CD4-positive, alpha-beta T cell (primary cell): ENCODE measurements at regions not wholly inside any gene's neighbourhood (a gene's known extent, or its start where the extent isn't known, plus 50 kb on each side); places are given as distances from the start of the nearest gene placed in this dataset.

Source experiments
- ATAC-seq: fragments of 200-7000 bp; cut with Tn5 transposase; one replicate; pipeline ENCODE4 v1.10.0; 2022; ENCODE audit warnings: mild to moderate bottlenecking; ENCODE audit not compliant: poor library complexity
- CTCF ChIA-PET: fragments of 350-600 bp; sonication (Branson Sonifier 250); formaldehyde crosslinking; loops from one replicate; lab custom pipeline; 2021; ENCODE audit warnings: antibody characterized with exemption, inconsistent platforms; lab: Charles Lee
- POLR2A ChIA-PET: fragments of 350-600 bp; sonication (Branson Sonifier 250); formaldehyde crosslinking; loops from one replicate; lab custom pipeline; 2021; ENCODE audit warnings: antibody characterized with exemption, inconsistent platforms; lab: Charles Lee
- DNase-seq, 14 experiments: peaks; one replicate each; pipeline ENCODE4 v3.0.0-alpha.2; 2013 to 2020; ENCODE audit warnings: mixed read lengths in 2 of 14
- H3K27ac ChIP-seq, 2 donors: one replicate each; pipeline versions ENCODE4 v1.5.1 to v1.7.0; 2013; ENCODE audit warnings: low read length in 2 of 2, low read depth in 1 of 2, mild to moderate bottlenecking in 1 of 2
- H3K27me3 ChIP-seq, 2 experiments: 1 replicate in 1 of 2; 2 replicates in 1 of 2; pipeline versions ENCODE4 v1.6.1 to v1.7.0; 2013; ENCODE audit warnings: low read length in 2 of 2, control low read depth in 1 of 2, mild to moderate bottlenecking in 1 of 2, moderate library complexity in 1 of 2; ENCODE audit not compliant: insufficient read depth in 2 of 2, control insufficient read depth in 1 of 2
- H3K36me3 ChIP-seq: one replicate; pipeline ENCODE4 v1.6.1; 2013; ENCODE audit warnings: low read length, control low read depth; ENCODE audit not compliant: insufficient read depth
- H3K4me1 ChIP-seq: one replicate; pipeline ENCODE4 v1.6.1; 2013; ENCODE audit warnings: low read length, control low read depth; ENCODE audit not compliant: insufficient read depth
- H3K4me3 ChIP-seq: one replicate; pipeline ENCODE4 v1.5.1; 2013; ENCODE audit warnings: mild to moderate bottlenecking, low read length, moderate library complexity
- H3K9me3 ChIP-seq, 2 experiments: 1 replicate in 1 of 2; 2 replicates in 1 of 2; pipeline versions ENCODE4 v1.6.1 to v1.7.0; 2013; ENCODE audit warnings: low read length in 2 of 2, mild to moderate bottlenecking in 2 of 2, control low read depth in 1 of 2, moderate library complexity in 1 of 2; ENCODE audit not compliant: control insufficient read depth in 1 of 2, insufficient read depth in 1 of 2
- H3K27ac Mint-ChIP-seq: one replicate; pipeline ENCODE4 v1.8.0; 2020; ENCODE audit warnings: mixed read lengths
- H3K27me3 Mint-ChIP-seq: one replicate; pipeline ENCODE4 v1.8.0; 2021; ENCODE audit warnings: mixed read lengths
- H3K36me3 Mint-ChIP-seq: one replicate; pipeline ENCODE4 v1.8.0; 2021; ENCODE audit warnings: low read depth, mixed read lengths
- H3K4me1 Mint-ChIP-seq: one replicate; pipeline ENCODE4 v1.8.0; 2021; ENCODE audit warnings: low read depth, mixed read lengths
- H3K4me3 Mint-ChIP-seq: one replicate; pipeline ENCODE4 v1.8.0; 2020; ENCODE audit warnings: mild to moderate bottlenecking, mixed read lengths
- H3K9me3 Mint-ChIP-seq: one replicate; pipeline ENCODE4 v1.8.0; 2020; ENCODE audit warnings: mixed read lengths
- intact Hi-C, 2 experiments: fragments of 100-400 bp; cut with DNase I in 1 of 2; cut with micrococcal nuclease in 1 of 2; formaldehyde crosslinking; loops; one replicate each; pipeline versions ENCODE4 v1.15.1 to v1.9.0; 2023 to 2025; cut with DNase I, micrococcal nuclease
- TF ChIP-seq, protein P1 (sequence below): fragments of 200-600 bp; IDR thresholded peaks from one replicate; pipeline ENCODE4 v1.8.0; 2022; ENCODE audit warnings: antibody characterized with exemption, mild to moderate bottlenecking

DNA sequence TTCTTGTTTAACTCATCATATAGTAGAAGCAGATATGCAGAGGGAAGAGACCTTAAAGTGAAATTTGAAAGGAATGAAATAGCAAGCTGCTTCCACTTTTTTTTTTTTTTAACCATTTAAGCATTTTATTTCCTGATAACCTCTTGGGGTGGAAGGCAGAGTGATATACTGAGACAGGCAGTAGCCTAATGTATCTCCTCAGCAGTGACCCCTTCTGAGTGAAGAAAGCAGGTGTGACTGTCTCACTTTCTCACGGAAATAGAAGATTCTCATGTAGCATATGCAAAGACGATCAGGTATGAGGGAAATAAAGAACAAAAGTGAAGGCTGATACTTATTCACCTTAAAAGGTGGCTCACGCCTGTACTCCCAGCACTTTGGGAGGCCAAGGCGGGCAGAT, 187.1 kb upstream of the STXBP5 start:
- no peaks in the 10 kb centered on the region for H3K9me3 ChIP-seq
- ChIA-PET CTCF (no interaction called here), POLR2A (no interaction called here)
- Mint-ChIP-seq H3K36me3 (no peaks in the 10 kb centered on the region), H3K27ac (no peak overlapping the region), H3K4me1 (peaks cover 8% of the 10 kb centered on the region), H3K27me3 (no peaks in the 10 kb centered on the region), H3K4me3 (no peak overlapping the region), H3K9me3 (no peaks in the 10 kb centered on the region)
- H3K4me3 ChIP-seq = no peak overlapping the region
- ATAC-seq (no peak), DNase-seq (no peak)
- no peaks in the 10 kb centered on the region for H3K36me3 ChIP-seq
- no peaks in the 10 kb centered on the region for H3K27me3 ChIP-seq
- intact Hi-C loops = no loop called here
- no peak overlapping the region for H3K27ac ChIP-seq
- H3K4me1 ChIP-seq = no peaks in the 10 kb centered on the region
- TF ChIP-seq, protein P1, sequence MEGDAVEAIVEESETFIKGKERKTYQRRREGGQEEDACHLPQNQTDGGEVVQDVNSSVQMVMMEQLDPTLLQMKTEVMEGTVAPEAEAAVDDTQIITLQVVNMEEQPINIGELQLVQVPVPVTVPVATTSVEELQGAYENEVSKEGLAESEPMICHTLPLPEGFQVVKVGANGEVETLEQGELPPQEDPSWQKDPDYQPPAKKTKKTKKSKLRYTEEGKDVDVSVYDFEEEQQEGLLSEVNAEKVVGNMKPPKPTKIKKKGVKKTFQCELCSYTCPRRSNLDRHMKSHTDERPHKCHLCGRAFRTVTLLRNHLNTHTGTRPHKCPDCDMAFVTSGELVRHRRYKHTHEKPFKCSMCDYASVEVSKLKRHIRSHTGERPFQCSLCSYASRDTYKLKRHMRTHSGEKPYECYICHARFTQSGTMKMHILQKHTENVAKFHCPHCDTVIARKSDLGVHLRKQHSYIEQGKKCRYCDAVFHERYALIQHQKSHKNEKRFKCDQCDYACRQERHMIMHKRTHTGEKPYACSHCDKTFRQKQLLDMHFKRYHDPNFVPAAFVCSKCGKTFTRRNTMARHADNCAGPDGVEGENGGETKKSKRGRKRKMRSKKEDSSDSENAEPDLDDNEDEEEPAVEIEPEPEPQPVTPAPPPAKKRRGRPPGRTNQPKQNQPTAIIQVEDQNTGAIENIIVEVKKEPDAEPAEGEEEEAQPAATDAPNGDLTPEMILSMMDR = no peak

DNA sequence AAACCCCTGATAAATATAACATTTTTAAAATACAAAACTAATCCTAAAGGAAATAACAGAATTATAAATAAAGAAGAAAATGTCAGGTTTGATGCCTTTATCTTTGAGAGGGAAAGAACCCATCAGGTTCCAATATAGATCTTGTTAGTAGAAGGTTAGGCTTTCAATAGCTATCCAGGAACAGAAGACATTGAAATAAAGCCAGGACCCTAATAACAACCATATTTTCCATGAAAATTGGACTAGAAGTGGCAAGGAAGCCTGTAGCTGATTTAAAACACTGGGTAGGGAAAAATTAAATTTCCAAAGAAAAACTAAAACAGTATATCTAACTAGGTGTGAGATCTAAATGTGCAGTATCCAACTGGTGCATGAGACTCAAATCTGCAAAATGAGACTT, 185.2 kb upstream of the STXBP5 start:
- POLR2A ChIA-PET = no interaction called here
- intact Hi-C loops = no loop called here
- Mint-ChIP-seq H3K27ac (no peak overlapping the region), H3K9me3 (no peaks in the 10 kb centered on the region), H3K4me3 (no peak overlapping the region), H3K36me3 (no peaks in the 10 kb centered on the region), H3K4me1 (peaks cover 8% of the 10 kb centered on the region), H3K27me3 (no peaks in the 10 kb centered on the region)
- ATAC-seq (no peak), DNase-seq (no peak)
- no peaks in the 10 kb centered on the region for H3K9me3 ChIP-seq
- CTCF ChIA-PET = no interaction called here
- no peaks in the 10 kb centered on the region for H3K27me3 ChIP-seq
- H3K4me3 ChIP-seq = no peak overlapping the region
- H3K36me3 ChIP-seq = no peaks in the 10 kb centered on the region
- no peaks in the 10 kb centered on the region for H3K4me1 ChIP-seq
- TF ChIP-seq, protein P1 = no peak
- H3K27ac ChIP-seq = no peak overlapping the region

DNA sequence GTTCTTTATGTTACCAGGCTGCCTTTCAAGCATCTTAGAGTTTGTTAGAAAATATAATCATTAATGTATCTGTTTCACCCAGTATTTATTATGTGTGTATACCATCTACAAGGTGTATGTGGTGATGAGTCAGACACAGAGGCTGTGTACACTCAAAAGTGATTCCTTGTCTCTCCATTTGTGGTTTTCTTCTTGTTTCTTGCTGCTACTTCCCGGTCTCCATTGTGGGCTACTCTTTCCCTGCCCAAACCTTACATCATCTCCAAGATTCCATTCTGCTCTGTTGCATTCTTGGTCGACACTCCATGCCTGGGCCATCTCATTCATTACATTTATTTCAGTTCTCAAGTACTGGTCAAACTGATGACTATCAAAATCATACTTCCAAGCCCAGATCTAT, 182.2 kb upstream of the STXBP5 start:
- H3K9me3 Mint-ChIP-seq = no peaks in the 10 kb centered on the region
- H3K4me3 ChIP-seq = no peak overlapping the region
- ATAC-seq = no peak
- H3K36me3 Mint-ChIP-seq = no peaks in the 10 kb centered on the region
- no peaks in the 10 kb centered on the region for H3K4me1 Mint-ChIP-seq
- POLR2A ChIA-PET = no interaction called here
- H3K4me3 Mint-ChIP-seq = no peak overlapping the region
- no peaks in the 10 kb centered on the region for H3K27me3 ChIP-seq
- CTCF ChIA-PET = no interaction called here
- no peak overlapping the region for H3K27ac ChIP-seq
- H3K27ac Mint-ChIP-seq = no peak overlapping the region
- no peaks in the 10 kb centered on the region for H3K4me1 ChIP-seq
- no peaks in the 10 kb centered on the region for H3K9me3 ChIP-seq
- TF ChIP-seq, protein P1 = no peak
- no peak for DNase-seq
- no peaks in the 10 kb centered on the region for H3K27me3 Mint-ChIP-seq
- intact Hi-C loops = no loop called here
- no peaks in the 10 kb centered on the region for H3K36me3 ChIP-seq
